Hematopoietic multipotent progenitor cell treated with erythropoietin and hydrocortisone succinate and interleukin-3 and kit ligand, for 15 days (in vitro differentiated cells): ENCODE measurements at regions not wholly inside any gene's neighbourhood (a gene's known extent, or its start where the extent isn't known, plus 50 kb on each side); places are given as distances from the start of the nearest gene placed in this dataset.
"Not testable (repeated sequence)": the region's sequence is repeated elsewhere in the genome, so short reads cannot be mapped to it uniquely, and the experiment has no call there.

Experiments used
- DNase-seq: peaks from one replicate; pipeline ENCODE4 v3.0.0-alpha.2; 2015; ENCODE audit warnings: low spot score

DNA sequence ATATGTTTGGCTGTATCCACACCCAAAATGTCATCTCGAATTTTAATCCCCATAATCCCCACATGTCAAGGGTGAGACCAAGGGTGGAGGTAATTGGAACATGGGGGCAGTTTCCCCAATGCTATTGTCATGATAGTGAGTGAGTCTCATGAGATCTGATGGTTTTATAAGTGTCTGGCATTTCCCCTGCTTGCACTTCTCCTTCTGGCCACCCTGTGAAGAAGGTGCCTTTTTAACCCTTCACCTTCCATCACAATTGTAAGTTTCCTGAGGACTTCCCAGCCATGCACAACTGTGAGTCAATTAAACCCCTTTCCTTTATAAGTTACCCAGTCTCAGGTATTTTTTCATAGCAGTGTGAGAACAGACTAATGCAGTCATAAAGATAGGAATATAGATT, 216.7 kb upstream of the SSTR1 start:
- no peak for DNase-seq

DNA sequence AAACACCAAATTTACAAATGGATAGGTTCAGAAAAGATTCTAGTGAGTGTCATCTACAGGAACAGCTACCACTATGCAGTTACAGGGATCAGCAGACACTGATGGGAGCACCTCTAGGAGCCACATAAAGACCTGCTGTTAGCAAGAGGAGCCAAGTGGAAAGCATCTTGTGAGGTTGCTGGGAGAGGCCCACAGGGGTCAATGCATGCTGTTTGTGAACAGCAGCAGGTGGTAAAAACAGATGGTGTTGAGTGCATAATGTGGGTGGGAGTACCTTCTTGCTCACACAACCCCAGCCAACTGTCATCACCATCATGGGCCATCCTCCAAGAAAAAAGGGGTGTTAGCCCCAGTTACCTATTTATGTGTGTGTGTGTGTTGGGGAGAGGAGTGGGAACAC, 215.2 kb upstream of the SSTR1 start:
- DNase-seq = no peak

DNA sequence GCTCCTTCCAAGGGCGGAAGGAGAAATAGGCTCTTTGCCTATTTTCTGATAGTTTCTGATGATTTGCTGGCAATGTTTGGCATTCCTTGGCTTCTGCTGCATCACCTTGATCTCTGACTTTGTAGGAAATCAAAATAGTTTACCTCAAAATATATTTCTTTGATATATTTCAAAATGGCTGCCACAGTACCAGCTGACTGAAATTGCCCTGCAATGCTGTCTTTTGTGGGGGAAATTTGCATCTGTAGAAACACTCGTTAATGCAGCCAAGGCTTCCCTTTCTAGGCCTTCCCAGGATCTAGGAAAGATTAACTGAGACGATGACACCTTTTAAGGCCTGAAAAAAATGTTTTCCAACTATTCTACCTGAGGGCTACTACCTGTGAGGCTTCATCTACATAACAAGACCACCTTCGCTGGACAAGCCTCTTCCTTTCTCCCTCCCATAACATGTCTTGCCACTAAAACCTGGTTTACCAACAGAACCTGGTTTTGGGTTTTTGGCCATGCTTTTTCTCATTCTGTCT, 212.8 kb upstream of the SSTR1 start:
- no peak for DNase-seq

DNA sequence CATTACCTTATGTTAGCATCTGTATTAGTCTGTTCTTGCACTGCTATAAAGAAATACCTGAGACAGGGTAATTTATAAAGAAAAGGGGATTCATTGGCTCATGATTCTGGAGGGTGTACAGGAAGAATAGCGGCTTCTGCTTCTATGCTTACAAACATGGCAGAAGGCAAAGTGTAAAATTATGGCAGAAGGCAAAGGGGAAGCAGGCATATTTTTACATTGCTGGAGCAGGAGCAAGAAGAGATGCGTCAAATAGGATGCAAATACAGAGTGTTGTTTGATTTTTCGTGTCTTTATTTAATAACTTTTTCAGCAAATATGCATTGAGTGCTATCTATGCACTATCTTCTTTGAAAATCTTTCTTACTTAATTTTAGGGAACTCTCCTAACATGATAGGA, 210.7 kb upstream of the SSTR1 start:
- DNase-seq = no peak

GRCh38 chr14:38000340-38000739, 207.4 kb upstream of the SSTR1 start:
- no peak for DNase-seq

DNA sequence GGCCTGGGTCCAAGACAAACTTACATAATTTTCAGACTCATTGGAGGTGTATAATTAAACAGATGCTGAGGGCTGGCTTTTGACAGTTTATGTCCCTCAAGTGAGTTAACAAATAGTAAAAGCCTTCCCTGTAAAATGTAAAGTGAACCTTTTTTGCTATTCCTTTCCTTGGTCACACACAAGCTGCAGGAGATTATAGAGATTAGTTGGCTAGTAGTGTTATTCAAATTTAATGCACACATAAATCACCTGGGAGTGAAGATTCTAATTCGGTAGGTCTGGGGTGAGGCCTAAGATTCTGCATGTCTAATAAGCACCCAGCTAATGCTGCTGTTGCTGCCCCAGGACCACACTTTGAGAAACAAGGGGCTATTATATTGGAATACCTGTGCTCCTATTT, 206.2 kb upstream of the SSTR1 start:
- no peak for DNase-seq

DNA sequence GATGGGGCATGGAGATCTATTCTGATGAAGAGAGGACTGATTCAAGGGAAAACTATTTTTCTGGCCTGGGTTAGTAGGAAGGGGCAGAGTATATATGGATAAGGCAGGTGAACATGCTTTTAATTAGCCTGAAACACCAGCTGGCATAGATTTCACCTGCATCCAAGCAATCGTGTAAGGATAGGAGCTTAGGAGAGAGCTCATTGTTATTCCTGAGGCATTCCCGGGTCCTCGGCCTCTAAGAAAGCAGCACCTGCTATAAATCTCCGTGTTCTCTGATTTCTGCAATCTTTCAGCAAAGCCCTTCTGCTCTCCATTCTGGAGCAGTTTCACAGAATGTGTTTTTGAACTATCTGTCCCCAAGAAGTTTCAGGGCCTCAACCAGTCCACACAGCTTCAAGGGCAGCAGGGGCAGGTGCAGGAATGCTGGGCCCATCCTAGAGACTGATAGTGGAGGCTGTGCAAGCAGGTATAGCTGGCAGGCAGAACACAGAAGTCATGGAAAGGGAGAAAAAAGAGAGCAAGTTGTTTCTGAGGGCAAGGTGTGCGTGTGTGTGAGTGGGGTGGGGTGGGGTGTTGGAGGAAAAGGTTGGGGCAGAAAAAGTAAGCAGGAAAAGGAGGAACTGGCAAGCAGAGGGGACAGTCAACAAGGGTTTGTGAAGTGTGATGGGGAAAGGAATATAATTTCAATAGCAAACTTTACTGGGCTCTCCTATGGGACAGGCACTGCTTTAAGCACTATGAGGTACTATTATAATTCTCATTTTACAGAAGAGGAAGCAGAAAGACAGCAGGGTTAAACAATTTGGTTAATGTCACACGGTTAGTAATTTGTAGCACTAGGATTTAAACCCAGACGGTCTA, 203.7 kb upstream of the SSTR1 start:
- DNase-seq = no peak

- DNase-seq = no peak
These were observed 203.2 kb upstream of the SSTR1 start for GRCh38 chr14:38004610-38004879.

- not testable (repeated sequence) for DNase-seq
These were observed 196.5 kb upstream of the SSTR1 start for GRCh38 chr14:38011156-38011555.

GRCh38 chr14:38012056-38012455, 195.6 kb upstream of the SSTR1 start:
- DNase-seq = no peak

GRCh38 chr14:38016497-38016896, 191.2 kb upstream of the SSTR1 start:
- no peak for DNase-seq

DNA sequence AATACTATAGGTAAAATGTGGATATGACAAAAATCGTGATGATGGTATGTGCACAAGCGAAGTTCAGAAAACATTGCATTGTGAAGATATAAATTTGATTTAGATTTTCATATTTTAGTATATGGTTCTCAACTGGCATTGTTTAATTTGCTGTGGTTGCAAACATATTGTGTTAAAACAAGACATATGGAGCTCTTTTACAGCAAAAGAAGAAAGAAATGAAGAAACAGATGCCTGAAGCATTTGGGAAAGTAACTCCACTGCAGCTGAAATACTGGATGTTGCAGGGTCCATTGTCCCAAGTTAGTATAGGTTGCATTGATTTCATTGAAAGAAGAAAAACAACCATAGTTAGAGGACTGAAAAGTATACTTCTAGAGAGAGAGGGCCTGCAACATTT, 185.8 kb upstream of the SSTR1 start:
- no peak for DNase-seq

DNA sequence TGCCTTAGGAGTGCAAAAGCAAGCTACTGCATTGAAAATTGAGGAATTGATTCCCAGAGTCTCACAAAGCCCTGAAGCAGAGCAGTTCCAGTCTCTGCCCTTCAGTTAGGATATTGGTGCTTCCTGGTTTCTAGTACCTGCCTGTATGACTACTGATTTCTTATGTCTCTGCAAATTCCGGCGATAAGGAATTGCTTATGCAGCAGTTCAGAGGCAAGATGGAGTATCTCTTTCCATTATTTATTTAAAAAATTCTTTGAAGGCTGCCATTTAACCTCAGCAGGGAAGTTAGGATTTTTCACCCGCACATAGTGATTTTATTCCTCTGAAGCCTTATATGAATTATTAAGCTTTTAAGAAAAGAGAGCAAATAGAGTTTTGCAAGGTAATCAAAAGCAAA, 184.9 kb upstream of the SSTR1 start:
- DNase-seq = no peak

GRCh38 chr14:38038171-38038570, 169.5 kb upstream of the SSTR1 start:
- DNase-seq = no peak

DNA sequence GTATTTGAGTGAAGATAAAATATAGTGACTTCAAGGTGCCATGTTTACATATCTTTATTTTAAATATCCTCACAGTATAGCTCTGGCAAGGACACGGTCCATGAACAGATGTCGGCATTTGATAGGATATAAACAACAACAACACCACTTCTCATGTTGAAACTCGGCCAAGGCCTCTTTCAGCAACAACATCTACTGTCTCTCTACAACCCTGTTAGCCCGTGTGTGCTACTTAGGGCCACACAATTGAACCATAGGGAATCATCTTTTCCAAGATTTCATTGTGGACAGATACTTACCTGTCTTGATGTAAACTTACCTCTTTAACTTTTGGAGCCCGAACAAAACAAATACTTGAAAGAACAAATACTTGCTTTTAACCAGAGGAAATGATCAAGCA, 168.7 kb upstream of the SSTR1 start:
- DNase-seq = no peak

GRCh38 chr14:38039496-38039895, 168.2 kb upstream of the SSTR1 start:
- no peak for DNase-seq

GRCh38 chr14:38040411-38040810, 167.3 kb upstream of the SSTR1 start:
- DNase-seq = no peak

DNA sequence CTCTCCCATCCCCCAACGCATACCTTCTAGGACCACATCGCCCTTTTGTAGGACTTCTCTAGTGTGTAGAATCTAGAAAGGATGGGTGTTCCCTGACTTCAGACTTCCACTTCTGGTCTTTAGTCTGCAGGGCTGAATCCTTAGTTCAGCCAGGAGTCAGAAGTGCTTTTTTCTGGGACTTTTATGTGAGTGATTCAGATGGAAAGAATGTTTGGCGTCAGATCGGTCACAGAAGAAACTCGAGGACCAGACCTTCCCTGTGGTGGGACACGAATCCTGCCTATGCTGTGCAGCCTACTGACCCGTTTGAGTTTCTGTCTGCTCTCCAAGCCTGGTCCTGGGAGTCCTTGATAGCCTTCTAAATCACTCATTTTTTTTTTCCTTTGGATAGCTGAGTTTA, 165.4 kb upstream of the SSTR1 start:
- DNase-seq = no peak

- no peak for DNase-seq
These were observed 163.0 kb upstream of the SSTR1 start for GRCh38 chr14:38044710-38045109.

GRCh38 chr14:38045461-38045860, 162.2 kb upstream of the SSTR1 start:
- DNase-seq = no peak

- DNase-seq = no peak
These were observed 161.5 kb upstream of the SSTR1 start for GRCh38 chr14:38046160-38046559.

DNA sequence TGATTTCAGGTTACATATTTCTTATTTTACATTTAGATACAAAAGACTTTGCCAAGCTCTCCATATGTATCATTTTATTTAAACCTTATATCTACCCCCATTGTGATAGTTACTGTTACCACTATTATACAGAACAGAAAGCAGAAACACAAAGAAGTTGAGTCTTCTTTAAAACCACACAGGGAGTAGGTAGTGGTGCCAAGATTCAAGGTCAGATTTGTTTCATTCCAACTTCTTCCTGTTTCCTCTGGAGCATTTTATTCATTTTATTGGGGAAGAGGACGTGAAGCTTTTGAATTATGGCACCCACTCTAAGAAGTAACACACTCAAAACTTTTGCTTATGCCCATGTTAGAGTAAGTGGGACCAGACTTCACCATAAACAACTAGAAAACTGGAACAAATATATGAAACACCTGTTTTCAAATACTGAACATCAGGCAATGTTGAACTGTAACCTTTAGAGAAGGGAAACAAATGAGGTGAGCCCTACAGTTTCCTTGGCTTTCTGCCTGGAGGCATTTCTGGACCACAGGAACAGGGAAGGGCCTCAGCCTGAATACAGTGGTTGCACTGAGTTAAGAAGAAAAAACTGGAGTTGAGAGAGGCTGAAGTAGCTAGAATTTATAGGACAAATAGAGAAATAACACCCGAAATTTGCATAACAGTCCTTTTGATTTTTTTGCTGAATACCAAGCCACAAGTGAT, 160.4 kb upstream of the SSTR1 start:
- DNase-seq = no peak

DNA sequence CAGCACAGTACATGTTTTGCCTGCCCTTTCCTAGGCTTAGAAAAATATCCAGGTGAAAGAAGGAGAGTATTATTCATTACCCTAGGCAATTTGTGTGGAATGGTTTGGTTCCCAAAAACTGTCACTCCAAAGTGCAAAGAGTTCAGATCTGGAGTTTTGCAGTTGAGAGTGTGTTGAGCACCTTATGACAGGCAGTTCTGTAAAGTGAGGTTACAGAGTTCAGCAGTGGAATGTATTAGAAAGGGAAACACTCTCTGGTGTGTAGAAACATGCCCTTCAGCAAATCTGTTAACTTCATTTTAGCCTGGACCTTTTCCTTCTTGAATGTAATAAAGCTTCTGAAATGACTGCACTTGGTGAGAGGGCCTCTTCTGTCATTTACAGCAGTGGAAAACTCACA, 154.0 kb upstream of the SSTR1 start:
- DNase-seq = no peak

- DNase-seq = no peak
These were observed 151.4 kb upstream of the SSTR1 start for GRCh38 chr14:38056270-38056669.
